Midbrain (tissue), 1 donor: ENCODE measurements at regions not wholly inside any gene's neighbourhood (a gene's known extent, or its start where the extent isn't known, plus 50 kb on each side); places are given as distances from the start of the nearest gene placed in this dataset.
"Not testable (repeated sequence)": the region's sequence is repeated elsewhere in the genome, so short reads cannot be mapped to it uniquely, and the experiment has no call there.

Experiments
- DNase-seq: peaks from one replicate; lab custom pipeline; 2025; lab: John Stamatoyannopoulos, UW

DNA sequence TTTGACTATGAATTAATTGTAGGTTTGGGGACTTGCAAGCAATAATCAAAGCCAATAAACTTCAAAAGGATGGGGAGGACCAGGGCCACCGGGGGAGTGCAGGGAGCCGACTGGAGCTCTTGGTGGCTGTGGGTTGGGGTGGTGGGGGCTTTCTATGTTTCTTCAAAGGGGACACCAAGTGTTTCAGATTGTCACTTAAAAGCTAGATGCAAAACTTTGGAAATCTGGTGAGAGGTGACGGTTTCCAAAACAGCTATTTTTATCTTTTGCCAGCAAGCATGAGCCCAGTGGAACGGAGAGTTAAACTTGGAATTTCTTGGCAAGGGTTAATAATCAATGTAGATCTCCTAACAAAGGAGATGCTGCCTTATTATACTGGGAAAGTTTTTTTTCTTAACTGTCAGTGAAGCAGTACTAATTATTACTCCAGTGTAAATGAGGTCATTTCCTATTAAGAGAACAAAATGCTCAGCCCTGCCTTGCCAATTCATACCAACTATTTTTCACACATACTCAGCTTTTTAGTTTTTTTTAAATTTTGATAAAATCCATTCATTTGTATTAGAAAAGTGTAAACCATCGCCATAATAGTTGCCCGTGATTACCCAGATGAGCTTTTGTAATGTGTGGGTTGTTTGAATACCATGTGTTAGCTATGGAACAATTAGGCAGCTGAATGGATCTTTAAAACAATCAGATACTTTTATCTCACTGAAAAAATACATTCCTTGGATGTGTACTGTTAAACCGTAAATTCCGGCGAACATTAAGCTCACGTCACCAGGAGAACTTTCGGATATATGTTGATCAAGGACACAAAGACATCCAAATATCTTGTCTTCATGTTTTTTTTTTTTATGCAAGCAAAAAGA is 95.9 kb upstream of the ZNF536 start:
- no peak for DNase-seq

DNA sequence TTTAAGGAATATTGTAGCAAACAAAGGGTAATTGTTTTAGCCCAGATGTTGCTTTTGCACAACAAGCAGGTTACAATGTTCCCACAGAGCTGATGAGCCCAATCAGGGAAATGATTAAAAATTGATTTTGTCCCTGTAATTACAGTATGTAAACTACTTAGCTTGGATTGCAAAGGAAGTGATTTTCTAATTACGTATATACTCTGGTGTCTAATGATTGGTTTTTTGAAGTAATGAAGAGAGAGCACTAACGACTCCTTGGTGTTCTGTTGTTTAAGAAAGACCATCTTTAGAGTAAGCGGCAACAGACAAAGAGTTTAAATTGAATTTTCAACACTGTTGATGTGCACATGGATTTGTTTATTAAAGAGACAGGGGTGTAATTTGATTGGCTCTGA is 95.3 kb upstream of the ZNF536 start:
- no peak for DNase-seq

- DNase-seq = no peak
Measured at GRCh38 chr19:30277941-30278881, 94.0 kb upstream of the ZNF536 start.

DNA sequence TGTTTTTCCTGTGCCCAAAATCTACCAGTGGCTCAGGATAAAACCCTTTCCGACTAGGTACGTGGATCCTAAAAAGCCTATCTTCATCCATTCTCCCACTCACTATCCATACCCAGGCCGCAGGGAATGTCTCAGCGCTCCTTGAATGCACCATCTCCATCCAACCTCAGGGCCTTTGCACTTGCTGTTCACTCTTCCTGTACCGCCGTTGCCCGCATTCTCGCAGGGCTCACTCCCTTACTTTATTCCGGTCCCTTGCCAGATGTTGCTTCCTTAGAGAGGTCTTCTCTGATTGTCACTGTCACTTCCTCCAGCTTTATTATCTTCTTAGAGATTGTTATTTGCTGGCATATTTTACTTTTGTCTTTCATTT is 93.3 kb upstream of the ZNF536 start:
- no peak for DNase-seq

DNA sequence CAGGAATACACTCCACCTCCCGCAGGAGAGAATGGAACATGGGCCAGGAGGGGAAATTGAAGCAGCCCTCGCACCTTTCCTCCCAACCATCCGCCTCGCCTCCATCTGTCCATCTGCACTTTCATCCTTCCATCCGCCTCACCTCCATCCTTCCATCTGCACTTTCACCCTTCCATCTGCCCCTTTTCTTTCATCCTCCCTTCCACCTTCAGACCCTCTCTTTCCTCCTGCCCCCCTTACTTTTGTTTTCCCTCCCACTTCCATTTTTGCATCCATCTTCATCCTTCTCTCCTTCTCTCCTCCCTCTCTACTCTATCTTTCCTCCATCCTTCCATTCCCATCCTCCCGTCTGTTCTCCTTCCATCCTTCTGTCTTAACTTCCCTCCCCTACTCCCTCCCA is 92.2 kb upstream of the ZNF536 start:
- DNase-seq = no peak

GRCh38 chr19:30281906-30282305 is 90.3 kb upstream of the ZNF536 start:
- DNase-seq = no peak

DNA sequence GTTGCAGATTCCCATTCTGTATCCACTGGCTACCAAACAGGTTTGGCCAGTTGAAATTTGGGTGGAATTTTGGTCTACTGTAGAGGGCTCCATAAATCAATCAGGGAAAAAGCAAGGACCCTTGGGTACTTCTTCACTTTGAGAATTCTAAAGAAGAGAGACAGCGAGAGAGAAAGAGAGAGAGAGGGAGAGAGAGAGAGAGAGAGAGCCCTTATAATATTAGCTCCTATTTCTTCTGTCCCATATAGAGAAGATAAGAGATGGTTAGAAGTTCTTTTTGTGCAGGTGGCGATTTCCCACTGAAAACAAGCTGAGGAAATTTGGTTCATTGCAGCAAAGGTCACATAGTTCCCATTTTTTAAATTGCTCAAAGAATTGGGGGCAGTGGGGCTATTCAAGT is 88.6 kb upstream of the ZNF536 start:
- DNase-seq = no peak

- no peak for DNase-seq
Measured at GRCh38 chr19:30284209-30284608, 88.0 kb upstream of the ZNF536 start.

- DNase-seq = no peak
Measured at GRCh38 chr19:30284885-30285284, 87.3 kb upstream of the ZNF536 start.

- DNase-seq = no peak
Measured at GRCh38 chr19:30286378-30286777, 85.8 kb upstream of the ZNF536 start.

GRCh38 chr19:30287259-30287658 is 84.9 kb upstream of the ZNF536 start:
- no peak for DNase-seq

DNA sequence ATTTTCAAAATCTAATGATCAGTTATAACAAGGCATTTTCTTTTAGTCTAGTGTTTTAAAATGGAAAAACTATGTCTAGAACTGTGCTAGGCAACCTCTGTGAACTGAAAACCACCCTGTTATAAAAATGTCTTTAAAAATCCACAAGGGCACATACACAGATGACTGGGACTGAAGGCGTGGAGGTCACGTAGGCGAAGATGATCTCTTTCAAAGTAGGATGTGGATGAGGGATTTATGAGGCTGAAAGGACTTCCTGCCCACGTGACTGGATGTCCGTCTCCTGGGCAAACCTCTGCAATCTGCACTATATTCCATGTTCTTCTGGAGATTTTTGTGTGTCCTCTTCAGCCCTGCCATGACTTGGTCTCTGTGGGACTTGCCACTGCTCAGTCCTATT is 84.2 kb upstream of the ZNF536 start:
- DNase-seq = no peak

- no peak for DNase-seq
Measured at GRCh38 chr19:30288911-30289310, 83.3 kb upstream of the ZNF536 start.

GRCh38 chr19:30289336-30289735 is 82.8 kb upstream of the ZNF536 start:
- DNase-seq = no peak

DNA sequence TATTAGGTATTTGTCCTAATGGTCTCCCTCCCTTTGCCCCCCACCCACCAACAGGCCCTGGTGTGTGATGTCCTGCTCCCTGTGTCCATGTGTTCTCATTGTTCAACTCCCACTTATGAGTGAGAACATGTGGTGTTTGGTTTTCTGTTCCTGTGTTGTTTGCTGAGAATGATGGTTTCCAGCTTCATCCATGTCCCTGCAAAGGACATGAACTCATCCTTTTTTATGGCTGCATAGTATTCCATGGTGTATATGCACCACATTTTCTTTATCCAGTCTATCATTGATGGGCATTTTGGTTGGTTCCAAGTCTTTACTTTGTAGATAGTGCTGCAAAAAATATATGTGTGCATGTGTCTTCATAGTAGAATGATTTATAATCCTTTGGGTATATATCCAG is 81.4 kb upstream of the ZNF536 start:
- not testable (repeated sequence) for DNase-seq

DNA sequence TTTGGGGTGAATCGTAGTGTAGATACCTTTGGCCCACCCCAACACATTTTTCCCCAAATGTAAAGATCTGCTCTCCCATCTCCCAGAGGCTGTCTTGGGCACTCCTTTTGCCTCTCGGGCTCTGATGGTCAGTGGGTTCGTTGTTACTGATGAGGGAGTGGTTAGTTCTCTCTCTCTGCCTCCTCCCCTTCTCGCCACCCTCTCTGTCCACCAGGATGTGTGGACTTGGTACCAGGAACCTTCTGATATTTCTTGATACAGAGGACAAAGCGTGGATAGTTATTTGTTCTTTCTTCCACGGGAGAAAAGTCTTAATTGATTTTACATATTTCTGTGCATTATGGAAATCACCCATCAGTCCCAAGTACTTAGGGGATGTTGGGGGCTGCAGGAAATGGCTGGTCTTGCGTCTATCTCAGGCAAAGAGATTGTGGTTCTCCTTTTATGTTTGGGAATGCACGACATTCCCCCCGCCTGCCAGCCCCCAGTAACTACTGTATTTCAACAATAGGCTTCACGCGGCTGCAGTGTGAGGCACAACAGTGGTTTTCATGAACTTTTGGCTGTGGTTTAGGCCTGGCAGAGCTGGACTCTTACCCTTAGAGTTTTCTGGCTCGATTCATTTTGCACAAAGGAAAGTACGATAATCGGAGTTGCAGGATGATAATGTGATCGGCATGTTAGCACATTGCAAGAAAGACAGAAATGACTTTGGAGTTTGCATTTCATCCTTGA is 79.0 kb upstream of the ZNF536 start:
- DNase-seq = peak; percentile 73

- DNase-seq = no peak
Measured at GRCh38 chr19:30297969-30298368, 74.2 kb upstream of the ZNF536 start.

- no peak for DNase-seq
Measured at GRCh38 chr19:30303131-30303654, 69.0 kb upstream of the ZNF536 start.

DNA sequence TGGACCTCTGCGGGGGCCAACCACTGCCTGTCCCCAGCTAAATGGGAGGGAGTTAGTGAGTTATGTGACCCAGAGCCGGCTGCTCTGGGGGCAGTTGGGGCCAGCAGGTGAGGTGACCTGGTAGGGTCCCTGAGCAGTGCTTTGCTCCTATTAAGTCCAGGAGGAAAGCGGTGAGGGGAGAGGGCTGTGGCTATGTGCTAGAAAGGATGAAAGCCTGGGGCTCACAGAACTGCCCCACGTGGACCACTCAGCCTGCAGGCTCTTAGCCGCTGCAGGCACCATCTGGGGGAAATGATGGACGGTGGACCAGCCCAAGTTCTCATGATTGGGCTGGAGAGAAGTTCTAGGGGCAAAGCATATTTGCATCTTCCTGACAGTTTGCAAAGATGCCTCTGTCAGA is 67.6 kb upstream of the ZNF536 start:
- DNase-seq = no peak

DNA sequence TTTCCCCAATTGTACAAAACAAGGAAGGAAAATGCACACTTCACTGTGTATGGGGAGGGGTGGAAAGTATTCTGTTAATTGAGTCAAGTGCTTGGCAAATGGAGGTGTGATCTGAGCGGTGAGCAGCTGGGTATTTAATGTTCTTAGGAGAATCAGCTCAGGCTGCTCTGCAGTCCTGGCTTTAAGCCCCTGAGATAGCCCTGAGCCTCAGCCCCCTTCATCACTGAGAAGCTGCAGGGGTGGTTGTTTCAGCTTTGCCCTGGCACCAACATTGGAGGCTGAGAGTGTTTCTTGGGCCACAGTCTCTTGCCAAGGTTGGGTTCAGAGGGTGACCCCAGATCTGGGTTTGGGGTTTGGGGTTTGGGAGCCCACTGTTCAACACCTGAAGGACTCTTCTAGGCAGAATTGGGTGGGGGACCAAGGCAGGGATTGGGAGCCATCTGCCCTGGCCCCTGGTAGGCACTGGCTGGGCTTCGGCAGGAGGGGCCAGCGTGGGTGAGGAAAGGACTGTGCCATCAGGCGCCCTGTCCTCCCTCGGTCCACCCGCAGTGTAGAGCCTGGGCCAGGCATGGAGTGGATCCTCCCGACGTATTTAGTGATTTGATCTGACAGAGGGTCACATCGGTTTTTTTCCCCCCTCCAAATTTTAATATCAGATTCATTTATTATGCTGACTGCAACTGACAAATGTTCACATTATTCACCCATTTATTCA is 66.7 kb upstream of the ZNF536 start:
- no peak for DNase-seq

DNA sequence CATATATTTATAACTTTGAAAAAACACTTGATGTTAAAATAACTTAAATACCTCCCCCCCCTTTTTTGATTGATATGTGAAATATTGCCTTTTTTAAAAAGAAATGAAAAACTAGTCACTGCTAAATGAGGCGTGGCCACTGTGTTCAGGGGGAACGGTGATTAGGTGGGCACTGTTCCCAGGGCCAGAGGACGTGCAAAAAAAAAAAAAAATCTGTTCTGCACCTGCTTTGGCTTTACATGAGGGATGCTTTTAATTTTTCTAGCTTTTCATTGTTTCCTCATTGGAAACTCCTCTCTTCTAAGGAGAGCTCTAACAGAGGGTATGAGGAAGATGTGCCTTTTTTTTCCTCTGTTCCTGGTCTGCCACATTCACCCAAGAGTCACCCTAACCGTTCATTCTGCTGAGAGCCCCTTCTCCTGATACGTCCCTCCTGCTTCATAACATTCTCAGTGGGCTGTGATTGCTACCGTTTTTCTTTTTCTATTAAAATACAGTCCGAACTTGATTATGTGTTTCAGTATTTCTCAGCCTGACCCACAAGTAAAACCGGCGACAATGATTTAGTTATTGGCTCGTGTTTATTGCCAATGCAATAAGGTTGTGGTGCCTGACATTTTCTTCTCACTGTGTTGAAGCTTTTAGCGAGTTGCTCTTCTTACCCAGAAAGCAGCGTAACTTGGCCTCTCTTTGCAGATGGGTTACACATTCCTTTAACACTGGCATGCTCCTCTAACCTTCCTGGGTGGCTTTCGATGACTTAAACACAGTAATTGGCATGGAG is 64.8 kb upstream of the ZNF536 start:
- no peak for DNase-seq
